ENCODE measurements at regions not wholly inside any gene's neighbourhood (a gene's known extent, or its start where the extent isn't known, plus 50 kb on each side); places are given as distances from the start of the nearest gene placed in this dataset.
A peak's percentile ranks its signal among the peaks of the same experiment; 100 is the strongest.

DNA sequence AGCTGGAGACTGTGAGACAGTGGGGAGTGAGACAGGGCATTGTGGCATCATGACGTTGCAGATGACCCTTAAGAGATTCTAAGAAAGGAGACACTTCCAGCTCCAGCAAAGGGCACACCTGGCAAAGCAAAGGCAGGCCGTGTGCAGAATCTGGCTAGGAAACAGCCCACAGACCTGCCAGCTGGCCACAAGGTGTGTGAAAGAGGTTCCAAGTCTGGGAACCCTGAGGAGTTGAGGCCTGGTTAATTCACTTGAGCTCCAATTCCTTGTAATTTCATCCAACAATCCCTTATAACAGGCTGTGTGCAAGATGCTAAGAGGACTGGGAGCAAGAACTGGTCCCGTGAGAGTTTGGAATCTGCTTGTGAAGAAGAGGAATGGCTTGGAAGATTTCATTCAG, 72.8 kb upstream of the FAM9A start:
- Histone ChIP-seq H3K27me3 (ENCODE audit: insufficient read depth, poor library complexity, severe bottlenecking) (no peaks in the 10 kb centered on the region), H3K36me3 (ENCODE audit: low read depth) (no peaks in the 10 kb centered on the region), H3K9me3 (ENCODE audit: severe bottlenecking) (no peaks in the 10 kb centered on the region), H3K4me1 (ENCODE audit: insufficient read depth, poor library complexity, severe bottlenecking) (no peaks in the 10 kb centered on the region), H3K4me3 (ENCODE audit: severe bottlenecking) (no peak overlapping the region), H3K27ac (ENCODE audit: poor library complexity, severe bottlenecking) (no peak overlapping the region)
- TF ChIP-seq, protein P1, sequence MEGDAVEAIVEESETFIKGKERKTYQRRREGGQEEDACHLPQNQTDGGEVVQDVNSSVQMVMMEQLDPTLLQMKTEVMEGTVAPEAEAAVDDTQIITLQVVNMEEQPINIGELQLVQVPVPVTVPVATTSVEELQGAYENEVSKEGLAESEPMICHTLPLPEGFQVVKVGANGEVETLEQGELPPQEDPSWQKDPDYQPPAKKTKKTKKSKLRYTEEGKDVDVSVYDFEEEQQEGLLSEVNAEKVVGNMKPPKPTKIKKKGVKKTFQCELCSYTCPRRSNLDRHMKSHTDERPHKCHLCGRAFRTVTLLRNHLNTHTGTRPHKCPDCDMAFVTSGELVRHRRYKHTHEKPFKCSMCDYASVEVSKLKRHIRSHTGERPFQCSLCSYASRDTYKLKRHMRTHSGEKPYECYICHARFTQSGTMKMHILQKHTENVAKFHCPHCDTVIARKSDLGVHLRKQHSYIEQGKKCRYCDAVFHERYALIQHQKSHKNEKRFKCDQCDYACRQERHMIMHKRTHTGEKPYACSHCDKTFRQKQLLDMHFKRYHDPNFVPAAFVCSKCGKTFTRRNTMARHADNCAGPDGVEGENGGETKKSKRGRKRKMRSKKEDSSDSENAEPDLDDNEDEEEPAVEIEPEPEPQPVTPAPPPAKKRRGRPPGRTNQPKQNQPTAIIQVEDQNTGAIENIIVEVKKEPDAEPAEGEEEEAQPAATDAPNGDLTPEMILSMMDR (IDR thresholded peaks at IDR 0.05; ENCODE audit: poor library complexity, severe bottlenecking), result no peak
- DNase-seq (ENCODE audit: low spot score), result no peak
- no peak for ATAC-seq (ENCODE audit: low read depth)

DNA sequence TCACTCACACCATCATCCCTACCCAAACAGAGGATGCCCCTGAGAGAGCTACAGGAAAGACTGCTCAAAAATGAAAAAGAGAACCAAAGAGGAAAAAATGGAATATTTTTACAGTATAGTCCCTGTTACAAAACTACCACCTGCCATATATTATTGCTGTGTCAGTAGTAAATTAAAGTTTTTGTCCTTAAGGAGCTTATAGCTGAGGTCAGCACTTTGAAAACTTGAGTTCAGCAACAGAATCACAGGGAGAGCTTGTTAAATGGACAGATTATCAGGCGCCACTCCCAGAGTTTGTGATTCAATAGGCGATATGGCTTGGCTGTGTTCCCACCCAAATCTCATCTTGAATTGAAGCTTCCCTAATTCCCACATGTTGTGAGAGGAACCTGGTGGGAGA, 71.9 kb upstream of the FAM9A start:
- TF ChIP-seq, protein P1 (IDR thresholded peaks at IDR 0.05; ENCODE audit: poor library complexity, severe bottlenecking), result no peak
- no peaks in the 10 kb centered on the region for H3K36me3 ChIP-seq (ENCODE audit: low read depth)
- H3K27ac ChIP-seq (ENCODE audit: poor library complexity, severe bottlenecking), result no peak overlapping the region
- peaks cover 1% of the 10 kb centered on the region for H3K4me1 ChIP-seq (ENCODE audit: insufficient read depth, poor library complexity, severe bottlenecking)
- H3K27me3 ChIP-seq (ENCODE audit: insufficient read depth, poor library complexity, severe bottlenecking), result no peaks in the 10 kb centered on the region
- no peak for ATAC-seq (ENCODE audit: low read depth)
- no peak overlapping the region for H3K4me3 ChIP-seq (ENCODE audit: severe bottlenecking)
- no peak for DNase-seq (ENCODE audit: low spot score)
- H3K9me3 ChIP-seq (ENCODE audit: severe bottlenecking), result no peaks in the 10 kb centered on the region

DNA sequence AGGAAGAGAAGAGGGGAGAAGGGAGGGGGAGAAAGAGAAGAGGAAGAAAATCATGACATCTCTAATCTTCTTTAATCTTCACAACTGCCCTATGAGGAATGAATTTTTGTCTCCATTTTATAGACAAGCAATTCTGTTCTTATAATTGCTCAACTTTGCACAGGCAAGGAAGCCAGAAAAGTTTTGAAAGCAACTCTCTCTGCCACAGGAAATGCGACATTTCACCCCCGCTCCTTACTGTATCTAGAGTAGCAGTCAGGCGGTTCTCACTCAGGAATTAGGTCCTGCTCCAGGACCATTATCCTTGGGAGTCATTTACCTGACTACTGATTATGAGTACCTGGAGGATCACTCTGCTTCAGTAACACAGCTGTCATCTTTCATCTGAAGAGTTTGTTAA, 69.2 kb upstream of the FAM9A start:
- no peak for DNase-seq (ENCODE audit: low spot score)
- TF ChIP-seq, protein P1 (IDR thresholded peaks at IDR 0.05; ENCODE audit: poor library complexity, severe bottlenecking), result no peak
- H3K4me3 ChIP-seq (ENCODE audit: severe bottlenecking), result no peak overlapping the region
- ATAC-seq (ENCODE audit: low read depth), result no peak
- no peaks in the 10 kb centered on the region for H3K36me3 ChIP-seq (ENCODE audit: low read depth)
- no peaks in the 10 kb centered on the region for H3K9me3 ChIP-seq (ENCODE audit: severe bottlenecking)
- H3K27me3 ChIP-seq (ENCODE audit: insufficient read depth, poor library complexity, severe bottlenecking), result no peaks in the 10 kb centered on the region
- H3K4me1 ChIP-seq (ENCODE audit: insufficient read depth, poor library complexity, severe bottlenecking), result peaks cover 8% of the 10 kb centered on the region
- H3K27ac ChIP-seq (ENCODE audit: poor library complexity, severe bottlenecking), result no peak overlapping the region

DNA sequence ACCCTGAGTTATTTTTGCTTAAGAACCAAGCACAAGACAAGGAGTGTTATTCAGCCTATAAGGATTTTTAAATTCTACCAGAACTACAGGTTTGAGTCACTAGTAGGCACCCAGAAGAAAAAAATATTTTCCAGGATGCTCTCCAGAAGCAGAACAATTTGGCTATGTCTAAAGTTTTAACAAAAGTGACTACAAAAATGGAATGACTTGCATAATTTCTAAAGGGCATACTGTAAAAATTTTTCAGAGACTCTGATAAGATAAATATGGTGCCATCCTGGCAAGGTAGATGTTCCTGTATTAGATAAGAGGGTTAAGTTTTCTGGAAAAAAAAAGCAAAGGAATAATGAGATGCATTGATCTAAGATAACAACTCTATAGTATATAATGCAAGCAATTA, 68.6 kb upstream of the FAM9A start:
- Histone ChIP-seq H3K4me3 (ENCODE audit: severe bottlenecking) (no peak overlapping the region), H3K4me1 (ENCODE audit: insufficient read depth, poor library complexity, severe bottlenecking) (peaks cover 8% of the 10 kb centered on the region)

DNA sequence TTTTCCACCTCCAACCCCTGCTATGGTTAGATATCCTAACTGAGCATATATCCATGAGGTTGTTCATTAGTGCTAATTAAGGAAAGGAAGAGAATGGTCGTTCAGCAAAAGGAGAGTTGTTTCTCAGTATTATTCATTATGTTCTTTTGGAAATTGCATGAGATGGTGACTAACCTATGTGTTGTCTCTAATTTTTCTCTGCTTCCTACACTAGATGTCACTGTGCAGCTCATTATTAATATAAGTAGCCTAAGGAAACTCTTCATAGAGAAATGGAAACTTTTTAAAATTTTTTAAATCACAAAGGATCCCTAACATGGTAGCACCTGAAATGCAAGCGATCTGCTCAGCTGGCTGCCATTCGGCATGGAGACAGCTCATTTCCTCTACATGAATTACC, 67.7 kb upstream of the FAM9A start:
- TF ChIP-seq, protein P1 (IDR thresholded peaks at IDR 0.05; ENCODE audit: poor library complexity, severe bottlenecking), result peak; percentile 57
- H3K27ac ChIP-seq (ENCODE audit: poor library complexity, severe bottlenecking), result peak overlapping the region; percentile 90
- ATAC-seq (ENCODE audit: low read depth) (peak; percentile 44; the same call in 2 of the 3 replicates), DNase-seq (ENCODE audit: low spot score) (no peak)
- H3K4me1 ChIP-seq (ENCODE audit: insufficient read depth, poor library complexity, severe bottlenecking), result peaks cover 8% of the 10 kb centered on the region
- H3K36me3 ChIP-seq (ENCODE audit: low read depth), result no peaks in the 10 kb centered on the region
- no peaks in the 10 kb centered on the region for H3K27me3 ChIP-seq (ENCODE audit: insufficient read depth, poor library complexity, severe bottlenecking)
- no peaks in the 10 kb centered on the region for H3K9me3 ChIP-seq (ENCODE audit: severe bottlenecking)
- H3K4me3 ChIP-seq (ENCODE audit: severe bottlenecking), result no peak overlapping the region

More for the DNA sequence above, 68.6 kb upstream of the FAM9A start:
- no peak for ATAC-seq (ENCODE audit: low read depth)
- DNase-seq (ENCODE audit: low spot score), result no peak
- H3K27me3 ChIP-seq (ENCODE audit: insufficient read depth, poor library complexity, severe bottlenecking), result no peaks in the 10 kb centered on the region
- no peaks in the 10 kb centered on the region for H3K9me3 ChIP-seq (ENCODE audit: severe bottlenecking)
- TF ChIP-seq, protein P1 (IDR thresholded peaks at IDR 0.05; ENCODE audit: poor library complexity, severe bottlenecking), result no peak
- H3K36me3 ChIP-seq (ENCODE audit: low read depth), result no peaks in the 10 kb centered on the region
- H3K27ac ChIP-seq (ENCODE audit: poor library complexity, severe bottlenecking), result peak overlapping the region; percentile 90

Data from RWPE2 (cell line).